ENCODE measurements at regions not wholly inside any gene's neighbourhood (a gene's known extent, or its start where the extent isn't known, plus 50 kb on each side); places are given as distances from the start of the nearest gene placed in this dataset.

DNA sequence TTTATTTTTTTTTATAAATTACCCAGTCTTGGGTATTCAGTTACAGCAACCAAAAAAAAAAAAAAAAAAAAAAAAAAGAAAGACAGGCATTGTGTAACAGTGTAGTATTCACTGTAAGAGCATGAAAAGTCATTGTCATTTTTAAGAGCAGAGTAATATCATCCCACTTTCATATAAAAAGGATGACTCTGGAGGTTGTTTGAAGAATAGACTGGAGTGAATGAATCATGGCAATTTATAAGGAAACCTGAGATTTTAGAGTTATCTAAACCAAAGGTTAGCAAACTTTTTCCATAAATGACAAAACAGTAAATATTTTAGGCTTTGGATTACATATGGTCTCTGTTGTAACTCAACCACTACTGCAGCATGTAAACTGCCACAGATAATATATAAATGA lies 794.9 kb downstream of the NTRK3 start:
- intact Hi-C loops (cut with micrococcal nuclease; ENCODE audit: unreplicated experiment) (no loop called here), in situ Hi-C loops (cut with HindIII; ENCODE audit: low pct_unique_long_range_greater_than_20kb, low sequenced_read_pairs) (no loop called here)
- no peaks in the 10 kb centered on the region for H3K27me3 ChIP-seq (ENCODE audit: control insufficient read depth, insufficient read depth, low read length)
- ChIA-PET POLR2A (no interaction called here), CTCF (no interaction called here)
- TF ChIP-seq TCF7L2 (IDR thresholded peaks at IDR 0.05; ENCODE audit: low read depth, low read length) (no peak), SIN3A (IDR thresholded peaks at IDR 0.05; ENCODE audit: borderline replicate concordance, insufficient read depth, low read depth, low read length) (no peak)
- TF ChIP-seq, protein P1, sequence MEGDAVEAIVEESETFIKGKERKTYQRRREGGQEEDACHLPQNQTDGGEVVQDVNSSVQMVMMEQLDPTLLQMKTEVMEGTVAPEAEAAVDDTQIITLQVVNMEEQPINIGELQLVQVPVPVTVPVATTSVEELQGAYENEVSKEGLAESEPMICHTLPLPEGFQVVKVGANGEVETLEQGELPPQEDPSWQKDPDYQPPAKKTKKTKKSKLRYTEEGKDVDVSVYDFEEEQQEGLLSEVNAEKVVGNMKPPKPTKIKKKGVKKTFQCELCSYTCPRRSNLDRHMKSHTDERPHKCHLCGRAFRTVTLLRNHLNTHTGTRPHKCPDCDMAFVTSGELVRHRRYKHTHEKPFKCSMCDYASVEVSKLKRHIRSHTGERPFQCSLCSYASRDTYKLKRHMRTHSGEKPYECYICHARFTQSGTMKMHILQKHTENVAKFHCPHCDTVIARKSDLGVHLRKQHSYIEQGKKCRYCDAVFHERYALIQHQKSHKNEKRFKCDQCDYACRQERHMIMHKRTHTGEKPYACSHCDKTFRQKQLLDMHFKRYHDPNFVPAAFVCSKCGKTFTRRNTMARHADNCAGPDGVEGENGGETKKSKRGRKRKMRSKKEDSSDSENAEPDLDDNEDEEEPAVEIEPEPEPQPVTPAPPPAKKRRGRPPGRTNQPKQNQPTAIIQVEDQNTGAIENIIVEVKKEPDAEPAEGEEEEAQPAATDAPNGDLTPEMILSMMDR (IDR thresholded peaks at IDR 0.05) = no peak
- TF ChIP-seq, protein P2, sequence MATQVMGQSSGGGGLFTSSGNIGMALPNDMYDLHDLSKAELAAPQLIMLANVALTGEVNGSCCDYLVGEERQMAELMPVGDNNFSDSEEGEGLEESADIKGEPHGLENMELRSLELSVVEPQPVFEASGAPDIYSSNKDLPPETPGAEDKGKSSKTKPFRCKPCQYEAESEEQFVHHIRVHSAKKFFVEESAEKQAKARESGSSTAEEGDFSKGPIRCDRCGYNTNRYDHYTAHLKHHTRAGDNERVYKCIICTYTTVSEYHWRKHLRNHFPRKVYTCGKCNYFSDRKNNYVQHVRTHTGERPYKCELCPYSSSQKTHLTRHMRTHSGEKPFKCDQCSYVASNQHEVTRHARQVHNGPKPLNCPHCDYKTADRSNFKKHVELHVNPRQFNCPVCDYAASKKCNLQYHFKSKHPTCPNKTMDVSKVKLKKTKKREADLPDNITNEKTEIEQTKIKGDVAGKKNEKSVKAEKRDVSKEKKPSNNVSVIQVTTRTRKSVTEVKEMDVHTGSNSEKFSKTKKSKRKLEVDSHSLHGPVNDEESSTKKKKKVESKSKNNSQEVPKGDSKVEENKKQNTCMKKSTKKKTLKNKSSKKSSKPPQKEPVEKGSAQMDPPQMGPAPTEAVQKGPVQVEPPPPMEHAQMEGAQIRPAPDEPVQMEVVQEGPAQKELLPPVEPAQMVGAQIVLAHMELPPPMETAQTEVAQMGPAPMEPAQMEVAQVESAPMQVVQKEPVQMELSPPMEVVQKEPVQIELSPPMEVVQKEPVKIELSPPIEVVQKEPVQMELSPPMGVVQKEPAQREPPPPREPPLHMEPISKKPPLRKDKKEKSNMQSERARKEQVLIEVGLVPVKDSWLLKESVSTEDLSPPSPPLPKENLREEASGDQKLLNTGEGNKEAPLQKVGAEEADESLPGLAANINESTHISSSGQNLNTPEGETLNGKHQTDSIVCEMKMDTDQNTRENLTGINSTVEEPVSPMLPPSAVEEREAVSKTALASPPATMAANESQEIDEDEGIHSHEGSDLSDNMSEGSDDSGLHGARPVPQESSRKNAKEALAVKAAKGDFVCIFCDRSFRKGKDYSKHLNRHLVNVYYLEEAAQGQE (IDR thresholded peaks at IDR 0.05; ENCODE audit: insufficient read depth in 1 of 2, low read depth in 2 of 2, low read length in 1 of 2) = no peak
- no peaks in the 10 kb centered on the region for H3K9me3 ChIP-seq (ENCODE audit: control insufficient read depth, insufficient read depth, low read depth, low read length)
- no peak for DNase-seq (ENCODE audit: low read depth, low spot score)
- no peak overlapping the region for H3K4me3 ChIP-seq (ENCODE audit: low read depth in 2 of 2, low read length in 2 of 2)
- H3K4me1 ChIP-seq (ENCODE audit: control insufficient read depth, insufficient read depth, low read length) = no peaks in the 10 kb centered on the region
- no peak overlapping the region for H3K27ac ChIP-seq (ENCODE audit: low read length)
- ATAC-seq = no peak
- no TSS peak for BruUV-seq (replicated peaks)
- no peaks in the 10 kb centered on the region for H3K36me3 ChIP-seq (ENCODE audit: control insufficient read depth, insufficient read depth, low read length)

DNA sequence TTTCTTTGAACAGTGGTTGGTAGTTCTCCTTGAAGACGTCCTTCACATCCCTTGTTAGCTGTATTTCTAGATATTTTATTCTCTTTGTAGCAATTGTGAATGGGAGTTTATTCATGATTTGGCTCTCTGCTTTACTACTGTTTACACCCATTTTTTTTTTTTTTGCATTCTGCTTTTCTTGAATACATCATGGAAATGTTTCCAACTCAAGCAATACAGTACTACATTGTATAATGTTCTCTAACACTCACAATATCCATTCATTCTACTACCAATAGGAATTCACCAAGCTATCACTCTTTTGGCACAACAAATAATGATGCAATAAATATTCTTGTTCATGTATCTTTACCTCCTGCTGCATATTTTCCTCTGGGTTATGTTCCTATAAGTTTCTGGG lies 801.7 kb downstream of the NTRK3 start:
- H3K4me3 ChIP-seq (ENCODE audit: low read depth in 2 of 2, low read length in 2 of 2) = no peak overlapping the region
- intact Hi-C loops (cut with micrococcal nuclease; ENCODE audit: unreplicated experiment) = no loop called here
- POLR2A ChIA-PET = no interaction called here
- H3K9me3 ChIP-seq (ENCODE audit: control insufficient read depth, insufficient read depth, low read depth, low read length) = no peaks in the 10 kb centered on the region
- TF ChIP-seq, protein P1 (IDR thresholded peaks at IDR 0.05) = no peak
- TF ChIP-seq POLR2AphosphoS5 (IDR thresholded peaks at IDR 0.05; ENCODE audit: low read depth, low read length) (no peak), TCF7L2 (IDR thresholded peaks at IDR 0.05; ENCODE audit: low read depth, low read length) (no peak), SIN3A (IDR thresholded peaks at IDR 0.05; ENCODE audit: borderline replicate concordance, insufficient read depth, low read depth, low read length) (no peak)
- TF ChIP-seq, protein P2 (IDR thresholded peaks at IDR 0.05; ENCODE audit: insufficient read depth in 1 of 2, low read depth in 2 of 2, low read length in 1 of 2) = no peak
- no peaks in the 10 kb centered on the region for H3K27me3 ChIP-seq (ENCODE audit: control insufficient read depth, insufficient read depth, low read length)
- CTCF ChIA-PET = no interaction called here
- no peaks in the 10 kb centered on the region for H3K36me3 ChIP-seq (ENCODE audit: control insufficient read depth, insufficient read depth, low read length)
- DNase-seq (ENCODE audit: low read depth, low spot score) (no peak), ATAC-seq (no peak)
- H3K27ac ChIP-seq (ENCODE audit: low read length) = no peak overlapping the region
- H3K4me1 ChIP-seq (ENCODE audit: control insufficient read depth, insufficient read depth, low read length) = no peaks in the 10 kb centered on the region
- in situ Hi-C loops (cut with HindIII; ENCODE audit: low pct_unique_long_range_greater_than_20kb, low sequenced_read_pairs) = no loop called here
- no TSS peak for BruUV-seq (replicated peaks)
